Stimulated activated CD4-positive, alpha-beta T cell treated with anti-CD3 and anti-CD28 coated beads, Interleukin-2, amount 100 ng/mL, for 4 hours (primary cell): ENCODE measurements at regions not wholly inside any gene's neighbourhood (a gene's known extent, or its start where the extent isn't known, plus 50 kb on each side); places are given as distances from the start of the nearest gene placed in this dataset.
"Not testable (repeated sequence)": the region's sequence is repeated elsewhere in the genome, so short reads cannot be mapped to it uniquely, and the experiment has no call there.

ENCODE experiments used
- DNase-seq: peaks from one replicate; pipeline ENCODE4 v3.0.0-alpha.2; 2020; ENCODE audit warnings: low read depth

DNA sequence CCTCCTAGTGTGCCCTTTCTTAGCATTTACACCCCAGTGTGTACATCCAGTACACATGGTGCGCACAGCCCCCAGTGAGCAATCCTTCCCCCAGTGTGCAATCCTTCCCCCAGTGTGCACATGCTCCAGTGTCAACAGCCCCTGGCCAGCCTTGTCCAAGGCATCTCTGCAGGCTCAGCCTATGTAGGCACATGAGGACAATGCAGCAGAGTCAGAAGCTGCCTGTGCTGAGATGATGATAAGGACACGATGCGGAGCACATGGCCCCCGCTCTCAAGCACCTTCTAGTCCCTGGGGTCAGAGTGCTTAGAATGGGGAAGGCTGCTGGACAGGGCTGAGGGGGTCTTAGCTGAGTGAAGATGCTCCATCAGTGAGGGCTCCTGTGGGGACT, 69.8 kb downstream of the GADD45G start:
- DNase-seq, result no peak

DNA sequence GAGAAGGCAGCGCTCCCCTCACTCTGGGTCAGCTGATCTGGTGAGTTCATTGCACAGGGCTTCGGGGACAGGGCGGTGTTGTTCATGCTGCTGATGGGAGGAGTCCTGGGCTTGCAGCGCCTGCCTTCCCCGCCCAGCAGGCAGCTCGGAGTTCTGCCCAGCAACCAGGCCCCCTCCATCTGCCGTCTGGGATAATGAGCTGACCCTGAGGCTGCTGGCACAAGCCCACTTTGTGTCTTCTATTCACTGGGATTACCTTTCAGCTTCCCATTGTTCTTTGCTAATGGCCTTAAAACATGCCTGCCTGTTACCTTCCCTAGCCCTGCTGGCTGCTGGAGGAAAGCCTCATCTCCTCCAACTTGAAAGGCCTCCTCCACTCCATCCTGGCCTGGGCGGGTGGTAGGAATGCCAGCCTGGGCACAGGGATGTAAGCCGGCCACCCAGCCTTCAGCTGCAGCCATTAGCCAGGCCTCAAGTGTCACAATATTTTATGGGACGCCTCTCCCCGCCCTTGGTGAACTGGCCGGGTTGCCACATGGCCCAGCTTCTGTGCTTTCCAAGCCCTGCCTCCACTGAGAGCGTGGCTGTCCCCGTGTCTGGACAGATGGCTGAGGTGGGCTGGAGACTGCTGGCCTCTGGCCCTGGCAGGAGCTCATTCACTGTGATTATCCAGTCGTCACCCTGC, 70.4 kb downstream of the GADD45G start:
- DNase-seq, result no peak

DNA sequence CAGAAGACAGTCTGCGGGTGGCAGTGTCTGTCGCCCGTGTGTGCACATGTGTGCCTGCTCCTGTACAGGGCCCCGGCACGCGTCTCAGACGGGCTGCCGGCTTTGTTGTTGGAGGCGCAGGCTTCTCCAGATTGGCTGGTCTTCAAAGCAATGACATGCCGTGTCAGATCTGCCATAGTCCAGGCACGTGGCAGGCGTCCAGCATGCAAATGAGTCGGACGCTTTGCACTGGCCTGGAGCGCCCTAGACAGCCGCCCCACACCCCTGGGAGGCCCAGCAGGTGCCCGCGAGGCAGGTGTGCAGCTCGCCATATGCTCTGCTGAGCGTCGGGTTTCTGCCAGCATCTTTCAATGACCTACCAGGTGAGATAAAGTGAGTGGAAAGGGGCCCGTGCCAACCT, 71.5 kb downstream of the GADD45G start:
- DNase-seq, result no peak

DNA sequence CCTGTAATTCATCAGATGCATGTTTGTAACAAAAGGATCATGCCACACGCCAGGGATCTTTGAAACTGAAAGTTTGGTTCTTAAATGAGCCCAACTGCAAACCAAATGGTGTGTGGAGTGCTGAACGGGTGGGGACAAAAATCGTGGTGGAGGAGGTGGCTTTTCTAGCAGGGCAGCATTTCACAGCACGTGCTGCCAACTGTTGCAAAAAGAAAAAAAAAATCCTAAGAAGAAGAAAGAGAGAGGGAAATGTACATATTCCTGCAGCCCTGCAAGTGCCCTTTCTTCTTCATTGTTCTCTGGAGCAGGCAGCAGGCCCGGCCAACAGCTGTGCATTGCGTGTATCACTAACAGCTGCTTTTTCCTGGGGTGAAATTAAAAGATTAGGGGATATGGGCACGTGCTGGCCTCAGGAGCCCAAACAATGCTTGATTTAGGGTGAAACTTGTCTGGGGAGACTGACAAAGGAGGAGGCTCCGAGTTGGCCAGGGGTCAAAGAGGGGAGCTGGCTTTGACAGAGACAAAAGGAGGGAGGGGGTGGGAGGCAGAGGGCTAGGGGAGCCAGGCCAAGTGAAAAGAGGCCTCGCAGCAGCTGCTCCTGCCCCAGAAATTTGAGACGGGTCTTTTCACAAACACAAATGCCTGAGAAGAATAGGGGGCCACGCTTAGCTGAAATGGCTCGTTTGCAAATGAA, 73.0 kb downstream of the GADD45G start:
- DNase-seq, result no peak

DNA sequence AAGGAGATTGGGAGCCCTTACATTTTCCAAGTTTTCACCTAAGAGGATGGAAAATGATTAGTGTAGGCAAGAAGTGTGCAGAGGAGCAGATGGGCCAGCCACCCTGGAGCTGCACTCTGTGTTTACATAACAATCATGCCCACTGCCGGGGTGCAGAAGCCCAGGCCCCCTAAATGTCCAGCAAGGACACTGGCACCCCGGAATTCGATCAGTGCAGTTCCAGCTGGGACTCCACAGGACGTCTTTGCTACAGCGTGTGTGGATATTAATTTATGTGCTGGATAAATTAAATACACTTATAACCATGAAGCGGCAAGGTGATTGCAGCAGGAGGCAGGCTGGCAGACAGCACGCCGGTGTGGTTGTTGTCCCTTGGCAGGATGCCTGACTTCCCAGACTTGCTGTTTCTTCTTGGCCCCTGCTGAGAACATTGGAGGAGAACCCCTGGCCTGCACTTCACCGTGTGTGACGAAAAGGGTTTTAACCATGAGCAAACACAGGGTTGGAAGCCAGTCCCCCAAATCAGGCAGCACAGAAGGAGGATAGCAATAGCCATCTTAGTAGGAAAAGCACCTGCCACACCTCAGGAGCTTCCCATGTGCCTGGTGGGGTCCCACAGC, 73.7 kb downstream of the GADD45G start:
- DNase-seq, result no peak

DNA sequence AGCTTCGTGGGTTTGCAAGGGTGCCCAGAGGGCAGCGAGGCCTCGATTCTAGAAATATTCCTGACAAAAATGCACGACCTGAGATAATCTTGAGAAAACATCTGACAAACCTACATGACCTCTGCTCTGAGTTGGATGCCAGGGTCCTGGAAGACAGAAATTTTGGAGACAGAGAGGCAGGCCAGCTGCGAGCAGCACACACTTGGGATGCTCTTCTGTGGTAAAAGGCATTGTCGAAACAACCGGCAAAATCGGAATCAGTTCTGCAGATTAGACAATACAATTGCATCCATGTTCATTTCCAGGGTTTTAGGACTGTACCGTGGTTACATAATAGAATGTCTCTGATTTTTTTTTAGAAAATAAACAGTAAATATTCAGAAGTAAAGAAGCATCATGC, 74.2 kb downstream of the GADD45G start:
- no peak for DNase-seq

DNA sequence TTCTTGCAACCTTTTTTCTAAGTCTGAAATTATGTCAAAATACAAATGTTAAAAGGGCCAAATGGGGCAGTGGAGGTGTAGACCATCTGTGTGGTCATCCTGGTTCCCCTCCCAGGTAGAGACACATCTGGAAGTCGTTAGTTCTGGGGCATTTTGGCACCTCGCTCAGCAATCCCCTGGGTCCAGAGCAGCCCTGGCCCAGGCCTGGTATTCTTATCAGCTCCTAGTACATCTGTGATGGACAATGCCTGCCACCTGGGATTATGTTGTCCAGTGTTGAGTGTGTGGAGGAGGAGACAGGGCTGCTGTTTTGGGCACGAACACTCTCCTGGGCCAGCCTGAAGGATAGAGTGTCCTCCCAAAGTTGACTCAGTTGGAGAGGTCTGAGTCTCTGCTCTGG, 74.8 kb downstream of the GADD45G start:
- no peak for DNase-seq

DNA sequence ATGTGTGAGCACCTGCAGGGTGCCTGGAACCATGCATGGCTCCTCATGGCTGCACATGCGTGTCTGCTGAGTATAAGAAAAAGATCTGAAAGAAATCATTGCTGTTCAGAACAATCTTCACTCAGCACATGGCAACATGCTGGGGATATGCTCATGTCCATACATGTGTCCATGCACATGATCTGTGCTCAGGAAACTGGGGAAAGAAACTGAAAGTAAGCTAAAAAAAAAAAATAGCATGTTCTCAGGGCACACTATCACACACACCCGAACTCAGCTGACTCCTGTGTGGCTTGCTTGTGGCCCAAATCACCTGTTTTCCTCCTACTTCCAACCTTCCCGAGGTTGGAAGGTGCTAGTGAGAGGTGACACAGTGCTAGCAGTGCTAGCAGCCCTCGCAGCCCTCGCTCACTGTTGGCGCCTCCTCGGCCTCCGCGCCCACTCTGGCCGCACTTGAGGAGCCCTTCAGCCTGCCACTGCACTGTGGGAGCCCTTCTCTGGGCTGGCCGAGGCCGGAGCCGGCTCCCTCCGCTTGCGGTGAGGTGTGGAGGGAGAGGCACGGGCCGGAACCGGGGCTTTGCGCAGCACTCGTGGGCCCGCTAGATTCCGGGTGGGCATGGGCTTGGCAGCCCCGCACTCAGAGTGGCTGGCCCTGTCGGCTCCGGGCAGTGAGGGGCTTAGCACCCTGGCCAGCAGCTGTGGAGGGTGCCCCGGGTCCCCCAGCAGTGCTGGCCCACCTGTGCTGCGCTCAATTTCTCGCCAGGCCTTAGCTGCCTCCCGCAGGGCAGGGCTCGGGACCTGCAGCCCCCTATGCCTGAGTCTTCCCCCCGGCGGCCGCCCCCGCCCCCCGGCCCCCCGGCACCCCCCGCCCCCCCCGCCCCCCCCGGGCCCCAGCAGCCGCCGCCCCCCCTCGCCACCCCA, 76.0 kb downstream of the GADD45G start:
- DNase-seq, result no peak

DNA sequence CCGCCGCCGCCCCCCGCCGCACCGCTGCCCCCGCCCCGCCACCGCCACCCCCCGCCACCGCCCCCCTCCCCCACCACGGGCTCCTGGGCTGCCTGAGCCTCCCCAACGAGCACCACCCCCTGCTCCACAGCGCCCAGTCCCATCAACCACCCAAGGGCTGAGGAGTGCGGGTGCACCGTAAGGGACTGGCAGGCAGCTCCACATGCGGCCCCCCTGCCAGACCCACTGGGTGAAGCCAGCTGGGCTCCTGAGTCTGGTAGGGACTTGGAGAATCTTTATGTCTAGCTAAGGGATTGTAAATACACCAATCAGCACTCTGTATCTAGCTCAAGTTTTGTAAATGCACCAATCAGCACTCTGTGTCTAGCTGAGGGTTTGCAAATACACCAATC, 76.7 kb downstream of the GADD45G start:
- not testable (repeated sequence) for DNase-seq

DNA sequence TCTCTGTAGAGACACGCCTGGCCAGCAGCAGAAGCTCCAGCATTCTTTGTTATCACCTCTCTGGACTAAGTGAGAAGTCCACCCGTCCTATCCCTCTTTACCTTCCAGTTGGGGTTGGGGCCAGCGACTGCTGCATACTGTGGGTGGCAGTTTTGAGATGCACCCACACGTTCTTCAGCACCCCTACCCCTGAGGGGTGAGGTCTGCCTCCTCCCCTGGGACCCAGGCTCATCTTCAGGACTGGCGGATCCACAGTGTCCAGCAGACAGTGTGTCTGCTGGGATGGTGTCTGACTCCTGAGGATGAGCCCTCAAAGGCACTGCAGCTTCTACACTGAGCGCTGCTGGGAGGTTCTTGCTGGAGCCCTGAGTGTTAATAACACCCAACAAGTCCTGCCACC, 78.8 kb downstream of the GADD45G start:
- no peak for DNase-seq

DNA sequence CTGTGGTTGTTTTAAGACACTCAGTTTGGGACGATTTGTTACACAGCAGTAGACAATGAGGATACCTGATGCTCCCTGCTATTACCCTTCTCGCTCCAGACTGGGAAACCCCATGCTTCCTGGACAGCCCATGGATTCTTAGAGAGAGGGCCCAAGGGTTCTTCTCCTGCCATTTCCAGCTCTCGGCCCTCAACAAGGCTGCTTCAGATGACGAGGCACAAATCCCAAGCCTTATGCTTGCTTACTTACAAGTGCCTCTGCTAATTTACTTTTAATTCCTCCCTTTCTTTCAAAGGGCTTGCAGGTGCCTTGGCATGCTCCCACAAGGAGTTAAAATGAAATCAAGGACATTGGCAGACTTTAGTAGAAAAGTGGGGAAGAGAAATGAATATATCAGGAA, 79.4 kb downstream of the GADD45G start:
- DNase-seq, result no peak

DNA sequence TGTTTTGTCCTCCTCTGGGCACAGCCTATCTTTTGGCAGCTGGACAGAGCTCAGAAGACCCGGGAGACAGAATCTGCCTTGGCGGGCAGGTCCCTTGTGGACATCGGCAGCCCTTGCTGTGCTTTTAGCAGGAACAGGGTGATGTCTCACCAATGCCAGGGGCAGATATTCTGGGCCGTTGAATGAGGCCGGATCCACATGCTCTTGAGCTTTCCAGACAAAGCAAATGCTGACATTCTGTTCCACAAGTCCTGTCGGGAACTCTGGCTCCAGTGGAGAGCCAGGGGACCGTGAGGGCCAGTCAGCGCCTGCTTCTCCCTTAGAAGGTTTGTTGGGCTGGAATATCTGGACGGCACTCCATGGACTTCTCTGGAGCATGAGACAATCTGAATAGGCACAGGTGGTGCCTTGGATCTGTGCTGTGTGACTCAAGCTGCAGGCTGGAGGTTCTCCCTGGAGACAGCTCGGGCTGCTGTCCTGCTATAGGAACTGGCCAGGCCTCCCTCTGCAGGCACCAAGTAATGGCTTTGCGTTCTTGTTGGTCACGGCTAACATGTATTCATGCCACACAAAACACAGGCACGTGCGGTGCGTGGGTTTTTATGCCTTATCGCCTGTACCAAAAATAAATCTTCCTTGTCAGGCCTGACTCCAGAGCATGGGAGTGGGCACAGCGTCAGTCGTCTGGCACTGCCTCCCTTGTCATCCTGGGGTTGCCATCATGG, 80.3 kb downstream of the GADD45G start:
- DNase-seq, result no peak

DNA sequence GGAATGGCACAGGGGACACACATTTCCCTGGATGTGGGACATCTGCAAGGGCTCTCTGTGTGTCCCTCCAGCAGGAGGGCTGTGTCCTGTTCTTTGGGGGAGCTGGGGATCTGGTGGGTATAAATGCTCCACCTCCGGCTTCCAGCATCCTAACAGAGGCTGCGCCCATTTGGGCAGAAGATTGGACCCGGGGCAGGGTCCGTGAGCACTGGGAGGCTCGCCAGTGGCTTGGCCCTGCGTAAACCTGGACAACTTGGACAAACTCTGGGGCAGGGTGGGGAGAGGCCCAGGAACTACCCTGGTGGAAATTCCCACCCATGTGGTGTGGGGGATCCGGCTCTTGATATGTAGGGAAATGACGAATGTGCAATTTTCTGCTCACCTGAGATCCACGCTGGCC, 80.9 kb downstream of the GADD45G start:
- DNase-seq, result no peak

DNA sequence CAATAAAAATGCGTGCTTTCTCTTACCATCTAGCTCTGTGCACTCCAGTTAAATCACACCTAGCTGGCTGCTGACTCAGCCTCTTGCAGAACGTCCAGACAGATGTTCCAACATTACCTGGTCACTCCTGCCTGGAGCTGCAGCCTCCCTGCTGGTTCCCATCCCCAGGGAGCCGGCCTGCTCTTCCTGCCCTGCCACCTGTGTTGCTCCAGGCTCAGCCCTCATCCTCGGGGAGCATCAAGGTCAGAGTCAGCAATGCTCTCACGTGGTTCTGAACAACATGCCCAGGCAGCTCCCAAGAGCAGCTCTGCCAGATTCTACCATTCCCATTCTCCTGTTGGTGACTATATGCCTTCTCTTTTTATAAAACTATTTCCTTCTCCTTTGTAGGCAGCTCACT, 81.3 kb downstream of the GADD45G start:
- DNase-seq, result no peak

DNA sequence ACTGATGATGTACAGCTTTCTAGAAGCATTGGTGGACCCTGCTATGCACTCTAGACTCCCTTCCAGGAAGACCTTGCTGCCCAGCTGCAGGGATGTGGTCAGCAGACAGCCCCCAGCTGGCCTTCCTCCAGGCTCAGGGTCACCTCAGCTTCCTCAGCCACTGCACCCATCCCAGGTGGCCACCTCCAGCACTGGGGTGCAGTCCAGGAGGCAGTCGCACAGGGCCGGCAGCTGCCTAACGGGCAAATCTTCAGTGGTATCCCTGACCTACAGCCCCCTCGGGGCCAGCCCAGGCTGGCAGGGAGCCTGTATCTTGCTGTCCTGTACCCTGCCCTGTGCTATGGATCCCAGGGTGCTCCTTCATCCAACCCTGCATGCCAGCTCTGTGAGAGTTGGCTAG, 81.8 kb downstream of the GADD45G start:
- no peak for DNase-seq

DNA sequence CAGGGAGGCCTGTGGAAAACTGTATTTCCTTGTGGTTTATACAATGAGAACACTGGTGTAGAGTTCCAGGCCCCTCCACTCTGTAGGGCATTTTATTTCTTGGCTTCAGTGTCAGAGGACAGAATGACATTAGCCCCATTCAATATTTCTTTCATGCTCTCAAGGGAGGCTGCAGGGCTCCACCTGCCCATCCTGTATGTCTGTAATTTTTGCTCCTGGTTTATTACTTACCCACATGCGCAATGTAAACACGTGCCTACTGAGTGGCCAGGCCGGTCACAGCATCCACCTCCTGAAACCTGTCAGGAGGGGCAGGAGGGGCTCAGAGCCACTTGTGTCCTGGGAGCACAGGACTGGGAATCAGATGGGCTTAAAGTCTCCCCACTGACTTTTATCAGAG, 82.4 kb downstream of the GADD45G start:
- no peak for DNase-seq

DNA sequence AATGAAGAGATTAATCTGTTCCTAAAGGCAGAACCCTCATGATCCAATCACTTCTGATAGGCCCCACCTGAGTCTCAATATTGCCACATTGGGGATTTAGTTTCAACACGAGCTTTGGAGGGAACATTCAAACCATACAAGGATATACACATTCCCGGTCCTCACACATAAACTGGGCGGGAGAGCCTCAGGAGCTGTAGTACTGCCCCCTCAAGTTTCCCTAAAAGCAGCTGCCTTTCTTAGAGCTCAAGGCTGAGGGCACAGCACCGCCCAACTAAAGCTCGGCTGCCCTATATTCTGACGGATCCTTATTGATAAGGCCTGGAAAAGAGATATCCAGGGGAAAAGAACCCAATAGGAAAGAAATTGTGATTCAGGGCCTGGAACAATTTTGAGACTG, 83.0 kb downstream of the GADD45G start:
- DNase-seq, result no peak

DNA sequence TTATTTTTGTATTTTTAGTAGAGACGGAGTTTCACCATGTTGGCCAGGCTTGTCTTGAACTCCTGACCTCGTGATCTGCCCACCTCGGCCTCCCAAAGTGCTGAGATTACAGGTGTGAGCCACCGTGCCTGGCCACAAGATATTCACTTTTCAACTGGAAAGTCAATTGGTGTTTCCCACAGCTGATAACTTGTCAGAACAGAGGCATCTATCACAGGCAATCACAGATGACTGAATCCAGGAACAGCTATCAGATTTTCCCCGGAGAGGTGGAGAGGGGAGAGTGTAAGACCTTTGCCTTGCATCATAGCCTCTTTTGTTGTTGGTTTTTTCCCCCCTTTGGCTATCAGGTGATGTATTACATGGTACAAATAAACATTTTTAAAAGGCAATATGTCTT, 84.5 kb downstream of the GADD45G start:
- not testable (repeated sequence) for DNase-seq

DNA sequence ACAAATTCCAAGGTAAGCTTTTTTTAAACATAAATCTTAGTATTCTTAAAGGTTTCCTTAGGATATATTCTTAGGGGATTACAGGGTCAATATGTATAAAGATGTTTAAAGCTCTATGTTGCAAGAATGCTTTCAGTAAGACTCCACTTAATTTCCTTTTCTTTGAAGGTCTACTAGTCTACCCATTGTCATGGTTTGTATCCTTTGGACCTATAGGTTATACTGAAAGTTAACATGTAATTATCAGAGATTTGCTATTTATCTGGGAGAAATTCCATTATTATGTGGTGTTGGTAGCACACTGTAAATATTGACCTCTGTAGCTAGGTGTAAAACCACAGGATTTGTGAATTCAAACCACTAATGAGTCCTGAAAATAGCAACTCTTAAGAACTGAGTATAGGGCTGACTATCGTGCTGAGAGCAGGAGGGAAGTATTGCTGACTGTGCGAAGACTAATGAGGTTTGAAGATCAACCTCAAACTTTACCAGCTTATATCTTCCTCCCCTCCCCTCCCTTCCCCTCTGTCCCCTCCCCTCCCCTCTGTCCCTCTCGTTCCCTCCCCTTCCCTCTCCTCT, 85.6 kb downstream of the GADD45G start:
- no peak for DNase-seq

DNA sequence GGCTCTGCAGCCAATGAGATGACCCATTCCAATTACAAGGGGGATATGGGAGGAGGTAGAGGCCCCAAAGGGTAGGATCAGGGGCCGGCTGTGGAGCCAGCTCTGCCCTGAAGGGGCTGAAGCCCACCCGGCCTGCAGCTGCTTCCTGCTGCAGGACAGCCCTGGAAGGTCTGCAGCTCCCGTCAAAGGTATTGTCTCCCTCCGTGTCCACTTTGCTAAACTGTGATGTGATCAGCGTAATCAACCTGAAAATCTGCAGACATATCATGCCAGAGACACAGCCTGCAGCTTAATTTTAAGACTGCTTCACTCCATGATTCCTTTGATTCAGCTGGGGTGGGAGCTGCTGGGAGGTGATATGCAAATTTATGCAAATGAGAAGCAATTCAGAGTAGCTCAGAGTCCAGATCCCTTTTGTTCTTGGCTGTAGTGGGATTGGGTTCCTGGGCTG, 90.7 kb downstream of the GADD45G start:
- no peak for DNase-seq

DNA sequence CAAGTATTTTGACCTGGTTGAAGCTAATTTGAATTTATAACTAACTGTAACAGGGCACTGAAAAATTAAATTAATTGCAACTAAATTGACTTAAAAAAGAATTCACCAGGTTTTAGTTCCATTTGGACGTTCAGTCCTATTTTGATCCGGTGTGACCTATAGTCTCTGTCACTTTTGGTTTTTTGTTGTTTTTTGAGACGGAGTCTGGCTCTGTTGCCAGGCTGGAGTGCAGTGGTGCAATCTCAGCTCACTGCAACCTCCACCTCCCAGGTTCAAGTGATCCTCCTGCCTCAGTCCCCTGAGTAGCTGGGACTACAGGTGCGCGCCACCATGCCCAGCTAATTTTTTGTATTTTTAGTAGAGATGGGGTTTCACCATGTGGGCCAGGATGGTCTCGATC, 91.2 kb downstream of the GADD45G start:
- not testable (repeated sequence) for DNase-seq
